ENCODE measurements at regions not wholly inside any gene's neighbourhood (a gene's known extent, or its start where the extent isn't known, plus 50 kb on each side); places are given as distances from the start of the nearest gene placed in this dataset.

GRCh38 chr13:34066344-34066743 is 248.4 kb downstream of the RFC3 start:
- Histone ChIP-seq H3K9me3 (replicated peaks) (peaks cover 6% of the 10 kb centered on the region), H3K4me3 (no peak overlapping the region), H3K4me1 (peaks cover 7% of the 10 kb centered on the region), H3K27ac (no peak overlapping the region), H3K27me3 (no peaks in the 10 kb centered on the region), H3K36me3 (no peaks in the 10 kb centered on the region)
- no peak for DNase-seq

GRCh38 chr13:34070006-34070405 is 252.1 kb downstream of the RFC3 start:
- H3K4me1 ChIP-seq, result peaks cover 9% of the 10 kb centered on the region
- H3K9me3 ChIP-seq (replicated peaks), result peaks cover 6% of the 10 kb centered on the region
- no peak overlapping the region for H3K27ac ChIP-seq
- no peak overlapping the region for H3K4me3 ChIP-seq
- no peaks in the 10 kb centered on the region; the same call in 1 of the 2 replicates for H3K27me3 ChIP-seq
- DNase-seq, result no peak
- H3K36me3 ChIP-seq, result no peaks in the 10 kb centered on the region

- Histone ChIP-seq H3K9me3 (replicated peaks) (peaks cover 6% of the 10 kb centered on the region), H3K4me1 (peaks cover 9% of the 10 kb centered on the region), H3K27me3 (no peaks in the 10 kb centered on the region; the same call in 1 of the 2 replicates), H3K4me3 (no peak overlapping the region), H3K27ac (no peak overlapping the region), H3K36me3 (no peaks in the 10 kb centered on the region)
- DNase-seq, result peak; percentile 73 to 83
These were observed 252.8 kb downstream of the RFC3 start for GRCh38 chr13:34070544-34071303.

- no peaks in the 10 kb centered on the region; the same call in 1 of the 2 replicates for H3K27me3 ChIP-seq
- no peak for DNase-seq
- no peak overlapping the region for H3K27ac ChIP-seq
- H3K4me3 ChIP-seq, result no peak overlapping the region
- H3K9me3 ChIP-seq (replicated peaks), result no peaks in the 10 kb centered on the region; the same call in 1 of the 2 replicates
- peaks cover 8% of the 10 kb centered on the region for H3K4me1 ChIP-seq
- no peaks in the 10 kb centered on the region for H3K36me3 ChIP-seq
These were observed 258.4 kb downstream of the RFC3 start for GRCh38 chr13:34076319-34076718.

- Histone ChIP-seq H3K4me1 (peaks cover 6% of the 10 kb centered on the region; the same call in 1 of the 2 replicates), H3K4me3 (no peak overlapping the region), H3K27ac (no peak overlapping the region), H3K27me3 (no peaks in the 10 kb centered on the region; the same call in 1 of the 2 replicates), H3K9me3 (replicated peaks) (no peaks in the 10 kb centered on the region; the same call in 1 of the 2 replicates), H3K36me3 (no peaks in the 10 kb centered on the region)
- peak in 1 of 2 experiments; percentile 45 for DNase-seq
These were observed 259.2 kb downstream of the RFC3 start for GRCh38 chr13:34076943-34077703.

GRCh38 chr13:34078334-34078999 is 260.5 kb downstream of the RFC3 start:
- Histone ChIP-seq H3K36me3 (no peaks in the 10 kb centered on the region), H3K27ac (no peak overlapping the region), H3K4me3 (no peak overlapping the region), H3K27me3 (no peaks in the 10 kb centered on the region; the same call in 1 of the 2 replicates), H3K4me1 (peaks cover 6% of the 10 kb centered on the region; the same call in 1 of the 2 replicates), H3K9me3 (replicated peaks) (no peaks in the 10 kb centered on the region; the same call in 1 of the 2 replicates)
- peak; percentile 42 to 72 for DNase-seq

- H3K27ac ChIP-seq, result no peak overlapping the region
- DNase-seq, result no peak
- no peaks in the 10 kb centered on the region for H3K36me3 ChIP-seq
- H3K9me3 ChIP-seq (replicated peaks), result no peaks in the 10 kb centered on the region
- no peak overlapping the region for H3K4me3 ChIP-seq
- no peaks in the 10 kb centered on the region for H3K4me1 ChIP-seq
- no peaks in the 10 kb centered on the region for H3K27me3 ChIP-seq
These were observed 267.3 kb downstream of the RFC3 start for GRCh38 chr13:34085204-34085603.

- no peaks in the 10 kb centered on the region for H3K27me3 ChIP-seq
- no peak overlapping the region for H3K4me3 ChIP-seq
- no peaks in the 10 kb centered on the region for H3K9me3 ChIP-seq (replicated peaks)
- no peaks in the 10 kb centered on the region for H3K4me1 ChIP-seq
- H3K36me3 ChIP-seq, result no peaks in the 10 kb centered on the region
- DNase-seq, result no peak
- H3K27ac ChIP-seq, result no peak overlapping the region
These were observed 268.3 kb downstream of the RFC3 start for GRCh38 chr13:34086281-34086680.

GRCh38 chr13:34087791-34088190 is 269.8 kb downstream of the RFC3 start:
- Histone ChIP-seq H3K27ac (no peak overlapping the region), H3K36me3 (no peaks in the 10 kb centered on the region), H3K4me3 (no peak overlapping the region), H3K4me1 (no peaks in the 10 kb centered on the region), H3K27me3 (no peaks in the 10 kb centered on the region), H3K9me3 (replicated peaks) (no peaks in the 10 kb centered on the region)
- no peak for DNase-seq

GRCh38 chr13:34103854-34104253 is 285.9 kb downstream of the RFC3 start:
- no peak overlapping the region for H3K27ac ChIP-seq
- DNase-seq, result no peak
- H3K4me3 ChIP-seq, result no peak overlapping the region
- no peaks in the 10 kb centered on the region for H3K4me1 ChIP-seq
- H3K27me3 ChIP-seq, result no peaks in the 10 kb centered on the region
- no peaks in the 10 kb centered on the region for H3K36me3 ChIP-seq
- H3K9me3 ChIP-seq (replicated peaks), result no peaks in the 10 kb centered on the region

- Histone ChIP-seq H3K4me1 (no peaks in the 10 kb centered on the region), H3K27me3 (no peaks in the 10 kb centered on the region), H3K9me3 (replicated peaks) (no peaks in the 10 kb centered on the region), H3K4me3 (no peak overlapping the region), H3K36me3 (no peaks in the 10 kb centered on the region), H3K27ac (no peak overlapping the region)
- no peak for DNase-seq
These were observed 286.9 kb downstream of the RFC3 start for GRCh38 chr13:34104853-34105252.

- Histone ChIP-seq H3K27me3 (no peaks in the 10 kb centered on the region), H3K27ac (no peak overlapping the region), H3K4me3 (no peak overlapping the region), H3K9me3 (replicated peaks) (no peaks in the 10 kb centered on the region), H3K36me3 (no peaks in the 10 kb centered on the region), H3K4me1 (no peaks in the 10 kb centered on the region)
- no peak for DNase-seq
These were observed 289.9 kb downstream of the RFC3 start for GRCh38 chr13:34107806-34108205.

GRCh38 chr13:34108410-34108809 is 290.5 kb downstream of the RFC3 start:
- DNase-seq, result no peak
- H3K4me1 ChIP-seq, result no peaks in the 10 kb centered on the region
- H3K27me3 ChIP-seq, result no peaks in the 10 kb centered on the region
- no peak overlapping the region for H3K27ac ChIP-seq
- H3K9me3 ChIP-seq (replicated peaks), result no peaks in the 10 kb centered on the region
- H3K4me3 ChIP-seq, result no peak overlapping the region
- H3K36me3 ChIP-seq, result no peaks in the 10 kb centered on the region

- Histone ChIP-seq H3K9me3 (replicated peaks) (no peaks in the 10 kb centered on the region), H3K27ac (no peak overlapping the region)
- DNase-seq, result peak; percentile 41 to 60
These were observed 296.6 kb downstream of the RFC3 start for GRCh38 chr13:34114581-34114980.

GRCh38 chr13:34116651-34117050 is 298.7 kb downstream of the RFC3 start:
- no peak for DNase-seq
- Histone ChIP-seq H3K9me3 (replicated peaks) (no peaks in the 10 kb centered on the region), H3K27ac (no peak overlapping the region), H3K27me3 (no peaks in the 10 kb centered on the region), H3K36me3 (no peaks in the 10 kb centered on the region), H3K4me3 (no peak overlapping the region), H3K4me1 (no peaks in the 10 kb centered on the region; the same call in 1 of the 2 replicates)

More at GRCh38 chr13:34114581-34114980, 296.6 kb downstream of the RFC3 start:
- H3K27me3 ChIP-seq, result no peaks in the 10 kb centered on the region
- no peak overlapping the region for H3K4me3 ChIP-seq
- H3K4me1 ChIP-seq, result no peaks in the 10 kb centered on the region; the same call in 1 of the 2 replicates
- H3K36me3 ChIP-seq, result no peaks in the 10 kb centered on the region

All from SJCRH30 (cell line).